DND-41 (cell line): ENCODE measurements at regions not wholly inside any gene's neighbourhood (a gene's known extent, or its start where the extent isn't known, plus 50 kb on each side); places are given as distances from the start of the nearest gene placed in this dataset.

ENCODE experiments used
- ATAC-seq: fragments of 200-7000 bp; cut with Tn5 transposase; 3 replicates; pipeline ENCODE4 v1.9.1; 2021; ENCODE audit warnings: low read depth; ENCODE audit not compliant: insufficient read depth
- DNase-seq: peaks from one replicate; pipeline ENCODE4 v3.0.0-alpha.2; 2020
- H2AFZ ChIP-seq: 2 replicates; pipeline ENCODE4 v1.6.0; 2012; ENCODE audit warnings: low read depth, low read length
- H3K27ac ChIP-seq: 2 replicates; pipeline ENCODE4 v1.5.1; 2012; ENCODE audit warnings: low read length, inconsistent platforms
- H3K27me3 ChIP-seq: fragments of 200-600 bp; sonication (generic); 2 replicates; pipeline ENCODE4 v1.6.0; 2012; ENCODE audit warnings: low read length, mild to moderate bottlenecking, inconsistent platforms; ENCODE audit not compliant: insufficient read depth, poor library complexity
- H3K36me3 ChIP-seq: 2 replicates; pipeline ENCODE4 v1.5.1; 2012; ENCODE audit warnings: low read length, inconsistent platforms; ENCODE audit not compliant: insufficient read depth
- H3K4me1 ChIP-seq: 2 replicates; pipeline ENCODE4 v1.5.1; 2012; ENCODE audit warnings: mild to moderate bottlenecking, low read length; ENCODE audit not compliant: insufficient read depth
- H3K4me2 ChIP-seq: 2 replicates; pipeline ENCODE4 v1.6.0; 2012; ENCODE audit warnings: mild to moderate bottlenecking, moderate library complexity, low read length, inconsistent platforms; ENCODE audit not compliant: insufficient read depth
- H3K4me3 ChIP-seq, 2 experiments: fragments of 200-600 bp in 1 of 2; shearing (Covaris generic) in 1 of 2; 2 replicates each; pipeline ENCODE4 v1.5.1; 2012 to 2016; ENCODE audit warnings: inconsistent platforms in 2 of 2, low read length in 2 of 2, mild to moderate bottlenecking in 2 of 2, low read depth in 1 of 2, moderate library complexity in 1 of 2
- H3K79me2 ChIP-seq: 2 replicates; pipeline ENCODE4 v1.6.0; 2012; ENCODE audit warnings: low read length, inconsistent platforms; ENCODE audit not compliant: insufficient read depth
- H3K9ac ChIP-seq: 2 replicates; pipeline ENCODE4 v1.6.0; 2012; ENCODE audit warnings: low read depth, mild to moderate bottlenecking, inconsistent platforms, low read length, moderate library complexity
- H3K9me3 ChIP-seq: 2 replicates; pipeline ENCODE4 v1.5.1; 2012; ENCODE audit warnings: low read length, moderate library complexity, mild to moderate bottlenecking, inconsistent platforms; ENCODE audit not compliant: insufficient read depth, severe bottlenecking
- H4K20me1 ChIP-seq: 2 replicates; pipeline ENCODE4 v1.6.0; 2012; ENCODE audit warnings: low read length; ENCODE audit not compliant: insufficient read depth
- EZH2 ChIP-seq: IDR thresholded peaks from 3 replicates; pipeline ENCODE4 v1.6.1; 2012; ENCODE audit warnings: borderline replicate concordance, low read depth, mild to moderate bottlenecking, moderate library complexity, low read length, inconsistent platforms; ENCODE audit not compliant: severe bottlenecking
- TF ChIP-seq, protein P1 (sequence below): IDR thresholded peaks from 2 replicates; pipeline ENCODE4 v1.5.1; 2012; ENCODE audit warnings: borderline replicate concordance, low read length, moderate library complexity, mild to moderate bottlenecking; ENCODE audit not compliant: poor library complexity, severe bottlenecking; ENCODE audit errors: extremely low read depth

DNA sequence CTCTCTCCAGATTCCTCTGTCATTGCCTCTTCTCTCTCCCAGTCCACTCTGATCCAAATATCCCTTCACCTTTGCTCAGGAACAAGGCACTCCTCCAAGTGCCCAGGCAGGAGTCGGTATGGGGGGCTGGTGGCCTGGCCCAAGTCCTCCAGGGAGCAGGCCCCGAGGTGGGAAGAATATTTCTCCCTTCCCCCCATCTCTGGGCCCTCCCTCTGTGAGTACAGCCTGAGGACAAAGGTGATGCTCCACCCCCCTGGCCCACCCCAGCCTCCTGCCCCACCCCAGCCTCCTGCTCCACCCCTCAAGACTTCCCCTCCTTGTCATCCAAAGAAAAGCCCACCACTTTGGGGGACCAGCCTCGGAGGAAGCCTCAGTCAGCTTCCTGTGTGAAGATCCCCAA, 96.9 kb downstream of the NCR2 start:
- no peaks in the 10 kb centered on the region for H3K27me3 ChIP-seq
- no peak overlapping the region for H2AFZ ChIP-seq

DNA sequence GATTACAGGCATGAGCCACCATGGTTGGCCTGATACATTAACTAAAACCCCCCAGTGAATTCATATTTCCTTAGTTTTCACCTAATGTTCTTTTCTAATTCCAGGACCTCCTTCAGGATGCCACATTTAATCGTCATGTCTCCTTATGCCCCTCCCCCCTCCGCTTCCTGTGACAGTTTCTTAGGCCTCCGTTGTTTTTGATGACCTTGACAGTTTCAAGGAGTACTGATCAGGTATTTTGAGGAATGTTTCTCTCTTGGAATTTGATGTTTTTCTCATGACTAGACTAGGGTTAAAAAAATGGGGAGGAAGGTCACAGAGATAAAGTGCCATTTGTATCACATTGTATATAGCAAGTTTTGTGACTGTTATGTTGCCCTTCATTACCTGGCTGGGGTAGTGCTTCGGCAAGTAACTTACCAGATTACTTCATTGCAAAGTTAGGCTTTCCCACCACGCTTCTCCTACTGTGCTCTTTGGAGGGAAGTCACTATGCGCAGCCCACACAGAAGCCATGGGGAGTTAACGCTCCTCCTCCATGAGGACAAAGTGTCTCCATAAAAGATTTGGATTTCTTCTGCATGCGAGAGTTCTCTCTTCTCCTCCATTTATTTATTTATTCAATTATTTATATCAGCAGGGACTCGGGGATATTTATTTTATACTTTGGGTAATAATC, 99.5 kb downstream of the NCR2 start:
- no peak for TF ChIP-seq EZH2
- TF ChIP-seq, protein P1, sequence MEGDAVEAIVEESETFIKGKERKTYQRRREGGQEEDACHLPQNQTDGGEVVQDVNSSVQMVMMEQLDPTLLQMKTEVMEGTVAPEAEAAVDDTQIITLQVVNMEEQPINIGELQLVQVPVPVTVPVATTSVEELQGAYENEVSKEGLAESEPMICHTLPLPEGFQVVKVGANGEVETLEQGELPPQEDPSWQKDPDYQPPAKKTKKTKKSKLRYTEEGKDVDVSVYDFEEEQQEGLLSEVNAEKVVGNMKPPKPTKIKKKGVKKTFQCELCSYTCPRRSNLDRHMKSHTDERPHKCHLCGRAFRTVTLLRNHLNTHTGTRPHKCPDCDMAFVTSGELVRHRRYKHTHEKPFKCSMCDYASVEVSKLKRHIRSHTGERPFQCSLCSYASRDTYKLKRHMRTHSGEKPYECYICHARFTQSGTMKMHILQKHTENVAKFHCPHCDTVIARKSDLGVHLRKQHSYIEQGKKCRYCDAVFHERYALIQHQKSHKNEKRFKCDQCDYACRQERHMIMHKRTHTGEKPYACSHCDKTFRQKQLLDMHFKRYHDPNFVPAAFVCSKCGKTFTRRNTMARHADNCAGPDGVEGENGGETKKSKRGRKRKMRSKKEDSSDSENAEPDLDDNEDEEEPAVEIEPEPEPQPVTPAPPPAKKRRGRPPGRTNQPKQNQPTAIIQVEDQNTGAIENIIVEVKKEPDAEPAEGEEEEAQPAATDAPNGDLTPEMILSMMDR = no peak
- no peak overlapping the region for H3K4me3 ChIP-seq
- H3K79me2 ChIP-seq = no peaks in the 10 kb centered on the region
- no peak overlapping the region for H3K27ac ChIP-seq
- no peak overlapping the region for H2AFZ ChIP-seq
- H3K27me3 ChIP-seq = no peaks in the 10 kb centered on the region
- H3K4me2 ChIP-seq = no peak overlapping the region
- H3K4me1 ChIP-seq = peaks cover 10% of the 10 kb centered on the region
- no peak overlapping the region for H3K9ac ChIP-seq
- DNase-seq (no peak), ATAC-seq (no peak)
- H3K36me3 ChIP-seq = no peaks in the 10 kb centered on the region
- no peaks in the 10 kb centered on the region for H4K20me1 ChIP-seq
- no peaks in the 10 kb centered on the region for H3K9me3 ChIP-seq

More for the DNA sequence above, 96.9 kb downstream of the NCR2 start:
- no peak overlapping the region for H3K9ac ChIP-seq
- H3K4me1 ChIP-seq = peaks cover 5% of the 10 kb centered on the region
- H3K27ac ChIP-seq = no peak overlapping the region
- TF ChIP-seq EZH2 = no peak
- TF ChIP-seq, protein P1 = no peak
- H3K4me3 ChIP-seq = no peak overlapping the region
- H3K9me3 ChIP-seq = no peaks in the 10 kb centered on the region
- no peak for DNase-seq
- 0 out of 3 replicates have a peak, but pooled peaks have one; percentile 27 for ATAC-seq
- H3K36me3 ChIP-seq = no peaks in the 10 kb centered on the region
- H3K79me2 ChIP-seq = no peaks in the 10 kb centered on the region
- H3K4me2 ChIP-seq = no peak overlapping the region
- H4K20me1 ChIP-seq = no peaks in the 10 kb centered on the region

DNA sequence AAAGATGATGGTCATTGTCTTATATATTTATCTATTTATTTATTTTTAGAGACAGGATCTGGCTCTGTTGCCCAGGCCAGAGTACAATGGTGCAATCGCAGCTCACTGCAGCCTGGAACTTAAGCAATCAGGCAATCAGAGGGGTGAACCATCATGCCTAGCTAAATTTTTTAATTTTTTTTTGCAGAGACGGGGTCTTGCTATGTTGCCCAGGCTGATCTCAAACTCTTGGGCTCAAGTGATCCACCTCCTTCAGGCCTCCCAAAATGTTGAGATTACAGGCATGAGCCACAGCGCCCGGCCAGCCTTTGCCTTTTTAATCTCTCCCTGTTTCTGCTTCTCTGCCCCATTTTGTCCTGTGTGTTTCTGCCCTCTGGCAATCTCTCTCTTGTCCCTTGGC, 102.2 kb downstream of the NCR2 start:
- Histone ChIP-seq H3K4me2 (no peak overlapping the region), H2AFZ (no peak overlapping the region), H3K4me1 (peaks cover 36% of the 10 kb centered on the region), H3K27me3 (no peaks in the 10 kb centered on the region), H3K9ac (no peak overlapping the region), H3K79me2 (no peaks in the 10 kb centered on the region), H3K27ac (no peak overlapping the region), H3K4me3 (no peak overlapping the region), H4K20me1 (no peaks in the 10 kb centered on the region), H3K36me3 (no peaks in the 10 kb centered on the region), H3K9me3 (no peaks in the 10 kb centered on the region)
- ATAC-seq (no peak), DNase-seq (no peak)
- TF ChIP-seq EZH2 = no peak
- TF ChIP-seq, protein P1 = no peak

DNA sequence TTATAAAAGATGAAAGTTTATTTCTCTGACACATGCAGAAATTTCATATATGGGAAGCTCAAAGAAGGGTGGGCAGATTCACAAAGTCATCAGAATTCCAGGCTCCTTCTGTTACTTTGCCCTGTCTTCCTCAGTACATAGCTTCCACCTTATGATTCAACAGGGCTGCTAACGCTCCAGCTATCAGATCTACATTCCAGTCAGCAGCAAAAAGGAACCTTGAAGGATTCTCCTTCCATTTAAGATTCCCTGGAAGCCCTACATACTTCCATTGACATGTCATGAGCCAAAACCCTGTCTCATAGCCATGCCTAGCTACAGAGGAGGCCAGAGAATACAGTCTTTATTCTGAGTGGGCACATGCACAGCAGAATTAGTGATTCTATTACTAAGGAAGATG, 103.3 kb downstream of the NCR2 start:
- H2AFZ ChIP-seq = no peak overlapping the region
- H3K9ac ChIP-seq = no peak overlapping the region
- no peak for TF ChIP-seq EZH2
- TF ChIP-seq, protein P1 = no peak
- H3K27me3 ChIP-seq = no peaks in the 10 kb centered on the region
- no peak overlapping the region for H3K4me3 ChIP-seq
- ATAC-seq = no peak
- no peak for DNase-seq
- H3K27ac ChIP-seq = no peak overlapping the region
- no peaks in the 10 kb centered on the region for H4K20me1 ChIP-seq
- H3K4me1 ChIP-seq = peaks cover 40% of the 10 kb centered on the region
- no peaks in the 10 kb centered on the region for H3K79me2 ChIP-seq
- H3K36me3 ChIP-seq = no peaks in the 10 kb centered on the region
- H3K9me3 ChIP-seq = no peaks in the 10 kb centered on the region
- no peak overlapping the region for H3K4me2 ChIP-seq
